SU-DHL-6 (cell line): ENCODE measurements at regions not wholly inside any gene's neighbourhood (a gene's known extent, or its start where the extent isn't known, plus 50 kb on each side); places are given as distances from the start of the nearest gene placed in this dataset.

Experiments used
- H2AFZ ChIP-seq: fragments of 200-600 bp; sonication (generic); 2 replicates; pipeline ENCODE4 v1.6.1; 2014; ENCODE audit warnings: low read depth, mild to moderate bottlenecking, moderate library complexity, mixed read lengths, antibody characterized with exemption, low read length; ENCODE audit not compliant: severe bottlenecking
- H3F3A ChIP-seq: fragments of 200-600 bp; shearing (Covaris generic); 2 replicates; pipeline ENCODE4 v1.6.0; 2016; ENCODE audit warnings: antibody characterized with exemption, mild to moderate bottlenecking; ENCODE audit not compliant: insufficient read depth
- H3K27ac ChIP-seq: fragments of 200-600 bp; sonication (generic); 2 replicates; pipeline ENCODE4 v1.5.1; 2016; ENCODE audit warnings: low read depth, mild to moderate bottlenecking, low read length, moderate library complexity, mixed read lengths
- H3K27me3 ChIP-seq: fragments of 200-600 bp; sonication (generic), shearing (Covaris generic); 2 replicates; pipeline ENCODE4 v1.6.0; 2014; ENCODE audit warnings: mild to moderate bottlenecking, low read length
- H3K36me3 ChIP-seq: fragments of 200-600 bp; sonication (generic); 2 replicates; pipeline ENCODE4 v1.6.1; 2014; ENCODE audit warnings: mild to moderate bottlenecking, low read length, mixed read lengths
- H3K4me2 ChIP-seq: fragments of 300-600, 200-600 bp; shearing (Covaris generic), sonication (generic); 2 replicates; pipeline ENCODE4 v1.6.0; 2014; ENCODE audit warnings: low read length, low read depth, mild to moderate bottlenecking; ENCODE audit not compliant: poor library complexity, severe bottlenecking
- H3K4me3 ChIP-seq: fragments of 200-600 bp; sonication (generic); 2 replicates; pipeline ENCODE4 v1.5.1; 2014; ENCODE audit warnings: antibody characterized with exemption, low read length, mild to moderate bottlenecking, mixed read lengths; ENCODE audit not compliant: insufficient read depth, poor library complexity, severe bottlenecking
- H3K79me2 ChIP-seq: fragments of 200-600 bp; sonication (generic); 2 replicates; pipeline ENCODE4 v1.6.1; 2014; ENCODE audit warnings: mild to moderate bottlenecking, low read length, moderate library complexity; ENCODE audit not compliant: insufficient read depth
- H3K9ac ChIP-seq: fragments of 200-600 bp; sonication (generic); 2 replicates; pipeline ENCODE4 v1.7.0; 2014; ENCODE audit warnings: mild to moderate bottlenecking, low read length
- H3K9me2 ChIP-seq: fragments of 200-600 bp; sonication (generic); replicated peaks from 2 replicates; pipeline ENCODE4 v1.6.1; 2014; ENCODE audit warnings: low read length; ENCODE audit not compliant: insufficient read depth
- H3K9me3 ChIP-seq: fragments of 200-600 bp; sonication (generic); 2 replicates; pipeline ENCODE4 v1.6.1; 2014; ENCODE audit warnings: low read length, mixed read lengths; ENCODE audit not compliant: insufficient read depth
- H4K20me1 ChIP-seq: fragments of 200-600 bp; sonication (generic); 2 replicates; pipeline ENCODE4 v1.6.1; 2014; ENCODE audit warnings: low read depth, mild to moderate bottlenecking, antibody characterized with exemption, low read length, moderate library complexity, mixed read lengths
- CTCF ChIP-seq: fragments of 200-600 bp; sonication (generic); IDR thresholded peaks from one replicate; pipeline ENCODE4 v1.5.1; 2017; ENCODE audit warnings: antibody characterized with exemption, mild to moderate bottlenecking, low read length, moderate library complexity; ENCODE audit not compliant: insufficient read depth, poor library complexity, severe bottlenecking
- EZH2phosphoT487 ChIP-seq: fragments of 200-600 bp; sonication (generic), shearing (Covaris generic); conservative IDR thresholded peaks from 2 replicates; pipeline ENCODE4 v1.6.1; 2018; ENCODE audit warnings: mild to moderate bottlenecking, antibody characterized with exemption, low read length, moderate library complexity, mixed read lengths

GRCh38 chr16:86739178-86739577 is 160.8 kb downstream of the FOXL1 start:
- Histone ChIP-seq H2AFZ (no peak overlapping the region), H3K36me3 (no peaks in the 10 kb centered on the region)

GRCh38 chr16:86739808-86740207 is 161.5 kb downstream of the FOXL1 start:
- Histone ChIP-seq H3K9me3 (no peaks in the 10 kb centered on the region), H2AFZ (no peak overlapping the region), H3K4me2 (no peak overlapping the region), H3K9ac (no peak overlapping the region), H4K20me1 (no peaks in the 10 kb centered on the region), H3K36me3 (no peaks in the 10 kb centered on the region), H3F3A (no peaks in the 10 kb centered on the region), H3K4me3 (no peak overlapping the region), H3K79me2 (no peaks in the 10 kb centered on the region), H3K27ac (no peak overlapping the region), H3K27me3 (no peaks in the 10 kb centered on the region), H3K9me2 (no peaks in the 10 kb centered on the region)
- TF ChIP-seq EZH2phosphoT487 = no peak
- no peak for TF ChIP-seq CTCF

More at GRCh38 chr16:86739178-86739577, 160.8 kb downstream of the FOXL1 start:
- H3K27ac ChIP-seq = no peak overlapping the region
- H3K9ac ChIP-seq = no peak overlapping the region
- H3K27me3 ChIP-seq = no peaks in the 10 kb centered on the region
- H3K4me3 ChIP-seq = no peak overlapping the region
- no peaks in the 10 kb centered on the region for H3K79me2 ChIP-seq
- no peaks in the 10 kb centered on the region for H3K9me2 ChIP-seq
- no peaks in the 10 kb centered on the region for H3K9me3 ChIP-seq
- H3K4me2 ChIP-seq = no peak overlapping the region
- no peaks in the 10 kb centered on the region for H3F3A ChIP-seq
- no peak for TF ChIP-seq CTCF
- TF ChIP-seq EZH2phosphoT487 = no peak
- H4K20me1 ChIP-seq = no peaks in the 10 kb centered on the region

- H3K9me2 ChIP-seq = no peaks in the 10 kb centered on the region
- no peaks in the 10 kb centered on the region for H3K9me3 ChIP-seq
- H2AFZ ChIP-seq = no peak overlapping the region
- H3K27ac ChIP-seq = no peak overlapping the region
- H3K27me3 ChIP-seq = no peaks in the 10 kb centered on the region
- no peaks in the 10 kb centered on the region for H3K36me3 ChIP-seq
- TF ChIP-seq CTCF = no peak
- no peak for TF ChIP-seq EZH2phosphoT487
- H3F3A ChIP-seq = no peaks in the 10 kb centered on the region
- no peak overlapping the region for H3K4me3 ChIP-seq
- no peaks in the 10 kb centered on the region for H3K79me2 ChIP-seq
- no peak overlapping the region for H3K9ac ChIP-seq
- H3K4me2 ChIP-seq = no peak overlapping the region
- no peaks in the 10 kb centered on the region for H4K20me1 ChIP-seq
Measured at GRCh38 chr16:86740298-86740697, 161.9 kb downstream of the FOXL1 start.
